GM23248 (cell line): ENCODE measurements at regions not wholly inside any gene's neighbourhood (a gene's known extent, or its start where the extent isn't known, plus 50 kb on each side); places are given as distances from the start of the nearest gene placed in this dataset.
"Not testable (repeated sequence)": the region's sequence is repeated elsewhere in the genome, so short reads cannot be mapped to it uniquely, and the experiment has no call there.

Source experiments
- DNase-seq: peaks from one replicate; pipeline ENCODE4 v3.0.0-alpha.2; 2015
- H2AFZ ChIP-seq: fragments of 200-600 bp; sonication (generic); 2 replicates; pipeline ENCODE4 v1.6.1; 2016; ENCODE audit warnings: antibody characterized with exemption
- H3F3A ChIP-seq: fragments of 200-600 bp; sonication (generic); 2 replicates; pipeline ENCODE4 v1.6.1; 2016; ENCODE audit warnings: mild to moderate bottlenecking, antibody characterized with exemption, mixed run types; ENCODE audit not compliant: insufficient read depth
- H3K27ac ChIP-seq: fragments of 200-600 bp; sonication (generic); 2 replicates; pipeline ENCODE4 v1.5.1; 2016; ENCODE audit warnings: mild to moderate bottlenecking
- H3K27me3 ChIP-seq: fragments of 200-600 bp; sonication (generic); replicated peaks from 2 replicates; pipeline ENCODE4 v1.6.1; 2016; ENCODE audit warnings: mild to moderate bottlenecking; ENCODE audit not compliant: insufficient read depth
- H3K36me3 ChIP-seq: fragments of 200-600 bp; sonication (generic); 2 replicates; pipeline ENCODE4 v1.6.1; 2016; ENCODE audit warnings: low read depth, mild to moderate bottlenecking
- H3K4me1 ChIP-seq: fragments of 200-600 bp; sonication (generic); 2 replicates; pipeline ENCODE4 v1.6.1; 2016; ENCODE audit warnings: mild to moderate bottlenecking; ENCODE audit not compliant: insufficient read depth
- H3K4me2 ChIP-seq: fragments of 200-600 bp; sonication (generic); one replicate; pipeline ENCODE4 v1.6.1; 2016; ENCODE audit warnings: mild to moderate bottlenecking; ENCODE audit not compliant: unreplicated experiment
- H3K4me3 ChIP-seq: fragments of 200-600 bp; sonication (generic); 2 replicates; pipeline ENCODE4 v1.5.1; 2016; ENCODE audit warnings: mild to moderate bottlenecking
- H3K79me2 ChIP-seq: fragments of 200-600 bp; sonication (generic); 2 replicates; pipeline ENCODE4 v1.6.1; 2016; ENCODE audit warnings: mild to moderate bottlenecking; ENCODE audit not compliant: insufficient read depth
- H3K9ac ChIP-seq: fragments of 200-600 bp; sonication (generic); 2 replicates; pipeline ENCODE4 v1.6.1; 2016; ENCODE audit warnings: mild to moderate bottlenecking
- H3K9me2 ChIP-seq: fragments of 200-600 bp; sonication (generic); 2 replicates; pipeline ENCODE4 v1.6.1; 2016; ENCODE audit warnings: mixed run types, mild to moderate bottlenecking, moderate library complexity; ENCODE audit not compliant: insufficient read depth
- H3K9me3 ChIP-seq: fragments of 200-600 bp; sonication (generic); one replicate; pipeline ENCODE4 v1.6.1; 2017; ENCODE audit warnings: low read depth
- H4K20me1 ChIP-seq: fragments of 200-600 bp; sonication (generic); 2 replicates; pipeline ENCODE4 v1.6.0; 2016; ENCODE audit not compliant: insufficient read depth
- EZH2 ChIP-seq: fragments of 200-600 bp; sonication (generic); IDR thresholded peaks from 2 replicates; pipeline ENCODE4 v1.6.1; 2018; ENCODE audit warnings: antibody characterized with exemption, mild to moderate bottlenecking; ENCODE audit not compliant: insufficient read depth, poor library complexity, severe bottlenecking
- EZH2phosphoT487 ChIP-seq: fragments of 200-600 bp; sonication (generic); IDR thresholded peaks from 2 replicates; pipeline ENCODE4 v1.6.1; 2018; ENCODE audit warnings: antibody characterized with exemption, moderate library complexity, mild to moderate bottlenecking, low read depth; ENCODE audit not compliant: insufficient read depth
- WGBS, 2 experiments: methylation state at CpG; one replicate each; pipeline ENCODE4 v1.1.6; 2015 to 2017; ENCODE audit warnings: low lambda C conversion rate in 2 of 2, low coverage in 1 of 2; ENCODE audit errors: missing lambda C conversion rate in 2 of 2; 5-methylcytosine and 5-hydroxymethylcytosine counted together
- in situ Hi-C: fragments of 300-500 bp; cut with MboI; formaldehyde crosslinking; loops from 2 replicates; pipeline ENCODE4 v1.15.0; 2020

DNA sequence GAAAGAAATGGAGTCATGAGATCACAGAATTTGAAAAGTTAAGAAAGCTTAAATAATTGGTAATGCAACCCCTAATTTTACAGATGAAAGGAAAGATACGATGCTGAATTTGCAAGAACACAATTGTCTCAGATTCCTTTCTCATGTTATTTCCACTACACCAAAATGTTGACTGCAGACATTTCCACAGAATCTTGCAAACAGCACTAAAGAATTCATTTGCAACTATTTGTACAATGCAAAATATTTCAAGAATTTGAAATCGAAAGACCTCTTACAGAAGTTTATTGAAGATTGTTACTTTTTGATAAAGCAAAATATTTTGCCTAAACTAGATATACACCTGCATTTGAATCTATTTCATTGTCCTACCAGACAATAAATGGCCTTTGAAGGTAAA is 194.1 kb upstream of the KCNMB2 start:
- Histone ChIP-seq H3K4me1 (peaks cover 14% of the 10 kb centered on the region), H3K36me3 (no peaks in the 10 kb centered on the region), H3K4me3 (no peak overlapping the region), H3F3A (peaks cover 7% of the 10 kb centered on the region; the same call in 1 of the 2 replicates), H3K9ac (no peak overlapping the region), H3K9me3 (no peaks in the 10 kb centered on the region), H3K27ac (no peak overlapping the region), H2AFZ (0 out of 2 replicates have a peak overlapping the region, but pooled peaks have one; percentile 1), H3K9me2 (0 out of 2 replicates have a peak, but pooled peaks cover 3% of the 10 kb centered on the region), H3K79me2 (no peaks in the 10 kb centered on the region), H3K27me3 (no peaks in the 10 kb centered on the region), H4K20me1 (no peaks in the 10 kb centered on the region), H3K4me2 (peak overlapping the region; percentile 7)
- 38 to 42% methylated on average over 2 of the region's 2 CpGs for WGBS, 2 experiments
- TF ChIP-seq EZH2phosphoT487 = no peak
- TF ChIP-seq EZH2 = no peak
- DNase-seq = no peak
- in situ Hi-C loops = loop anchor here (25.0 kb wide), 1 partner anchor 1280 kb away; no protein-coding TSS in a partner anchor

DNA sequence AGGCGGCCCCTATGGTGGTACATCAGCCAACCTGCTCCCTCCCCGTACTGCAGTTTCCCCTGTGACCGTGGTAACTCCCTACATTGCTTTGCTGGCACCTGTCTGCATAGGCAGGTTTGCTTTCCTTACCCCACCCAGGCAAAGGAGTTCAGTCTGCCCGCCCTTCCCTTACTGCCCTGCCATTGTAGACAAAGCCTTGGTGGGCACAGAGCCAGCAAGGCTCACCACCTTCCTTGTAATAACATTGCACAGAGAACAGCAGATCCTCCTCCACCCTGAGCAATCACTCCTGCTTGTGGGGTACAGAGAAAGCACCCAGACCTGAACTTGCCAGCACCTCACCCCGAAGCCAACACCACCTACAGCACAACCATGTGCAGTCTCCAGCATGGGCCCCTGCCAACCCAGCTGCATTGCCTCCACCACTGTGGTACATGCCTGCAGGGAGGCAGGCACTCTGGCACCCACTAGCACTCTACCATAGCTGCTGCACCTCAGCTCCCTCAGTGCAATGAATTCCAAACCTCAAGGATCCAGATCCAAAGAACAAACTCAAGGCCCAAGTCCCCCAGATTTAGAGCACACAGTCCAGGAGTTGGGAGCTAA is 192.7 kb upstream of the KCNMB2 start:
- no peaks in the 10 kb centered on the region for H3K27me3 ChIP-seq
- no peak for DNase-seq
- WGBS, 2 experiments = 86 to 89% methylated on average over 5 of the region's 5 CpGs
- no peak overlapping the region for H3K27ac ChIP-seq
- H3K4me3 ChIP-seq = no peak overlapping the region
- H3K9me2 ChIP-seq = 0 out of 2 replicates have a peak, but pooled peaks cover 3% of the 10 kb centered on the region
- no peaks in the 10 kb centered on the region for H4K20me1 ChIP-seq
- no peak overlapping the region for H2AFZ ChIP-seq
- no peaks in the 10 kb centered on the region for H3K36me3 ChIP-seq
- peaks cover 14% of the 10 kb centered on the region for H3K4me1 ChIP-seq
- H3K9ac ChIP-seq = no peak overlapping the region
- H3K4me2 ChIP-seq = no peak overlapping the region
- peaks cover 7% of the 10 kb centered on the region; the same call in 1 of the 2 replicates for H3F3A ChIP-seq
- no peaks in the 10 kb centered on the region for H3K9me3 ChIP-seq
- TF ChIP-seq EZH2 (no peak), EZH2phosphoT487 (no peak)
- in situ Hi-C loops = loop anchor here (25.0 kb wide), 1 partner anchor 1281 kb away; no protein-coding TSS in a partner anchor
- H3K79me2 ChIP-seq = no peaks in the 10 kb centered on the region

DNA sequence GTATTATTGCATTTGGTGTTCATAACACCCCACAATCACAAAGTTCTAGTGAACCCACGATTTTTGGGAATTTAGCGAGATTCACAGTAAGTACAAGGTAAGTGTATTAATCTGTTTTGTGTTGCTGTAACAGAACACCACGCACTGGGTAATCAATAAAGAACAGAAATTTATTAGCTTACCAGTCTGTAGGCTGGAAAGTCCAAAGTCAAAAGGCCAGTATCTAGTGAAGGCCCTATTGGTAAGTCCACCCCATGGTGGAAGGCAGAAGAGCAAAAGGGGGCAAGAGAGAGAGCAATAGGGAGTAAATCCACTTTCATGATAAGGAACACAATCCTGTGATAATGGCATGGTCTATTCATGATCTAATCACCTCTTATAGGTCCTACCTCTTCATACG is 190.3 kb upstream of the KCNMB2 start:
- TF ChIP-seq EZH2 = no peak
- TF ChIP-seq EZH2phosphoT487 = no peak
- H3K9ac ChIP-seq = no peak overlapping the region
- no peaks in the 10 kb centered on the region for H4K20me1 ChIP-seq
- H3K79me2 ChIP-seq = no peaks in the 10 kb centered on the region
- no peak for DNase-seq
- no peaks in the 10 kb centered on the region for H3K9me3 ChIP-seq
- no peak overlapping the region for H3K27ac ChIP-seq
- peaks cover 8% of the 10 kb centered on the region for H3F3A ChIP-seq
- no peaks in the 10 kb centered on the region for H3K36me3 ChIP-seq
- 0 out of 2 replicates have a peak, but pooled peaks cover 3% of the 10 kb centered on the region for H3K9me2 ChIP-seq
- H3K27me3 ChIP-seq = no peaks in the 10 kb centered on the region
- in situ Hi-C loops = loop anchor here (25.0 kb wide), 1 partner anchor 1284 kb away; no protein-coding TSS in a partner anchor
- no peak overlapping the region for H3K4me2 ChIP-seq
- WGBS, 2 experiments = 92 to 95% methylated on average over 4 of the region's 4 CpGs
- no peak overlapping the region for H3K4me3 ChIP-seq
- peaks cover 23% of the 10 kb centered on the region for H3K4me1 ChIP-seq
- H2AFZ ChIP-seq = no peak overlapping the region

DNA sequence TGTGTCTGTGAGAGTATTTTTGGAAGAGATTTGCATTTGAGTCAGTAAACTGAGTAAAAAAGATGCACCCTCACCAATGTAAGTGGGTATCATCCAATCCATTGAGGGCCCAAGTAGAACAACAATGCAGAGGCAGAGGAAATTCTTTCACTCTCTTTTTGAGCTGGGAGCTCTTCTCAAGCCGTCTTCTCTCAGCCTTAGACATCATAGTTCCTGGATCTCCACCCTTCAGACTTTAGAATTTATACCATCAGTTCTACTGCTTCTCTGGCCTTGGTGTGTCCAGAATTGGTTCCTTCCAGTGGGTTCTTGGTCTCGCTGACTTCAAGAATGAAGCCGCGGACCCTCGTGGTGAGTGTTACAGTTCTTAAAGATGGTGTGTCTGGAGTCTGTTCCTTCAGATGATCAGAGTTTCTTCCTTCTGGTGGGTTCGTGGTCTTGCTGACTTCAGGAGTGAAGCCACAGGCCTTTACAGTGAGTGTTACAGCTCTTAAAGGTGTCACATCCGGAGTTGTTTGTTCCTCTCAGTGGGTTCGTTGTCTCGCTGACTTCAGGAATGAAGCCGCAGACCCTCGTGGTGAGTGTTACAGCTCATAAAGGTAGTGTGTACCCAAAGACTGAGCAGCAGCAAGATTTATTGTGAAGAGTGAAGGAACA is 187.5 kb upstream of the KCNMB2 start:
- not testable (repeated sequence) for H3K36me3 ChIP-seq, H3K9ac ChIP-seq, H3K4me2 ChIP-seq, DNase-seq, H3K27ac ChIP-seq, H3K4me3 ChIP-seq, H3K79me2 ChIP-seq, H2AFZ ChIP-seq, H4K20me1 ChIP-seq, H3K9me3 ChIP-seq, H3K27me3 ChIP-seq, H3K9me2 ChIP-seq
- H3F3A ChIP-seq = peaks cover 13% of the 10 kb centered on the region; the same call in 1 of the 2 replicates
- in situ Hi-C loops = loop anchor here (25.0 kb wide), 1 partner anchor 1286 kb away; no protein-coding TSS in a partner anchor
- peaks cover 37% of the 10 kb centered on the region for H3K4me1 ChIP-seq
- 96 to 98% methylated on average over 11 of the region's 11 CpGs for WGBS, 2 experiments

DNA sequence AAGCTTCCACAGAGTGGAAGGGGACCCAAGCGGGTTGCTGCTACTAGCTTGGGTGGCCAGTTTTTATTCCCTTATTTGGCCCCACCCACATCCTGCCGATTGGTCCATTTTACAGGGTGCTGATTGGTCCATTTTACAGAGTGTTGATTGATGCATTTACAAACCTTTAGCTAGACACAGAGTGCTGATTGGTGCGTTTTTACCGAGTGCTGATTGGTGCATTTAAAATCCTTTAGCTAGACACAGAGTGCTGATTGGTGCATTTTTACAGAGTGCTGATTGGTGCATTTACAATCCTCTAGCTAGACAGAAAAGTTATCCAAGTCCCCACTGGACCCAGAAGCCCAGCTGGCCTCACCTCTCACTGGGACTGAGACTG is 187.0 kb upstream of the KCNMB2 start:
- H3K9me2 ChIP-seq, H3K9ac ChIP-seq, DNase-seq, H3K79me2 ChIP-seq, H3K4me2 ChIP-seq, H2AFZ ChIP-seq, H3K27ac ChIP-seq, H3K4me3 ChIP-seq, H3K36me3 ChIP-seq, H4K20me1 ChIP-seq, H3K27me3 ChIP-seq, H3K9me3 ChIP-seq: not testable (repeated sequence)
- Histone ChIP-seq H3F3A (peaks cover 13% of the 10 kb centered on the region; the same call in 1 of the 2 replicates), H3K4me1 (peaks cover 41% of the 10 kb centered on the region)
- in situ Hi-C loops = loop anchor here (25.0 kb wide), 1 partner anchor 1287 kb away; no protein-coding TSS in a partner anchor
- WGBS, 2 experiments = 95 to 99% methylated on average over 4 of the region's 4 CpGs
